HFF-Myc (cell line): ENCODE measurements at regions not wholly inside any gene's neighbourhood (a gene's known extent, or its start where the extent isn't known, plus 50 kb on each side); places are given as distances from the start of the nearest gene placed in this dataset.

Source experiments
- DNase-seq: peaks from one replicate; pipeline ENCODE4 v3.0.0-alpha.2; 2011; ENCODE audit warnings: low read depth; ENCODE audit errors: extremely low read depth
- H3K4me3 ChIP-seq: replicated peaks from 2 replicates; pipeline ENCODE4 v1.5.1; 2011; ENCODE audit warnings: low read depth, mild to moderate bottlenecking, control low read depth, low read length
- TF ChIP-seq, protein P1 (sequence below): IDR thresholded peaks from 2 replicates; pipeline ENCODE4 v1.5.1; 2012; ENCODE audit warnings: mild to moderate bottlenecking, low read depth, low read length, control low read depth; ENCODE audit errors: missing control alignments

DNA sequence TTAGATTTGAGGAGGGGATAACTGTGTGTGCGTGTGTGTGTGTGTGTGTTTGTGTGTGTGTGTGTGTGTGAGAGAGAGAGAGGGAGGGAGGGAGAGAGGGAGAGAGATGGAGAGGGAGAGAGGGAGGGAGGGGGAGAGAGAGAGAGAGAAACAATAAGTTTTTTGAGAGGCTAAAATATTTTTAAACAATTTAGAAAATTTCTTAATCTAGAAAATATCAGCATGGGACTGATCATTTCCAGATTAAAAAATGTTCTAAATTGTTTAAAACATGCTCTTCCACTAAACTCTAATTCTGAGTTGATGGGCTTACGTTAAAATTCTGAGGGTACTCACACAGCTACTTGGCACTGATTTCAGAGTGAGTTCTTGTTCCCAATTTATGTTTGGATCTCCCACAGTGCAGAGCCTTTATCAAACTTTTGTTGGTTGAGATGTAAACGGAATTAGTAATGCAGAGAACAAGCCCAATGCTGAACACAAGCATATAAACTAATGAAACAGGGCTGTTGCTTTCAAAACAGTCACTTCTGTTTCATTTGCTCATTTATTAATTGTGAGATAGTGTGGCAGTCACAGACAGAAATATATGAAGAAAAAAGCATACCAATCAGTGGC is 73.4 kb upstream of the RGS2 start:
- DNase-seq: no peak
- no peak overlapping the region for H3K4me3 ChIP-seq
- TF ChIP-seq, protein P1, sequence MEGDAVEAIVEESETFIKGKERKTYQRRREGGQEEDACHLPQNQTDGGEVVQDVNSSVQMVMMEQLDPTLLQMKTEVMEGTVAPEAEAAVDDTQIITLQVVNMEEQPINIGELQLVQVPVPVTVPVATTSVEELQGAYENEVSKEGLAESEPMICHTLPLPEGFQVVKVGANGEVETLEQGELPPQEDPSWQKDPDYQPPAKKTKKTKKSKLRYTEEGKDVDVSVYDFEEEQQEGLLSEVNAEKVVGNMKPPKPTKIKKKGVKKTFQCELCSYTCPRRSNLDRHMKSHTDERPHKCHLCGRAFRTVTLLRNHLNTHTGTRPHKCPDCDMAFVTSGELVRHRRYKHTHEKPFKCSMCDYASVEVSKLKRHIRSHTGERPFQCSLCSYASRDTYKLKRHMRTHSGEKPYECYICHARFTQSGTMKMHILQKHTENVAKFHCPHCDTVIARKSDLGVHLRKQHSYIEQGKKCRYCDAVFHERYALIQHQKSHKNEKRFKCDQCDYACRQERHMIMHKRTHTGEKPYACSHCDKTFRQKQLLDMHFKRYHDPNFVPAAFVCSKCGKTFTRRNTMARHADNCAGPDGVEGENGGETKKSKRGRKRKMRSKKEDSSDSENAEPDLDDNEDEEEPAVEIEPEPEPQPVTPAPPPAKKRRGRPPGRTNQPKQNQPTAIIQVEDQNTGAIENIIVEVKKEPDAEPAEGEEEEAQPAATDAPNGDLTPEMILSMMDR: no peak

DNA sequence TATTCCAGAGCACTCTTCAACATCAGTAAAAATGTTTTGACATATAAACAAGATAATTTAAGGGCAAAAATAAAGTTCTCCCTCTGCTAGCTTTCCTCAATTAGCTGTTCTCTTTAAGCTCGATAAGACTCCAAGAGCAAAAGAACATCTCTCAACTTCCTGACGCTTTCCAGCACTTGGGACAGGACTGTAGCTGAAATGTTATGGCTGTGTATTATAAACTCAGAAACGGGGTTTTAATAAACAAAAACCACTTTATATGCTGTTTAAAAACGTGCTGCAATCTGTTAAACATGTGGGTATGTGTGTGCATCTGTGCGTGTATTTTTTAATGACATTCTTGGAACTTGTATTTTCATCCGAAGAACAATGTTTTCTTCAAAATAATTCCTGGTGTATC is 71.5 kb upstream of the RGS2 start:
- no peak overlapping the region for H3K4me3 ChIP-seq
- TF ChIP-seq, protein P1: no peak
- no peak for DNase-seq

DNA sequence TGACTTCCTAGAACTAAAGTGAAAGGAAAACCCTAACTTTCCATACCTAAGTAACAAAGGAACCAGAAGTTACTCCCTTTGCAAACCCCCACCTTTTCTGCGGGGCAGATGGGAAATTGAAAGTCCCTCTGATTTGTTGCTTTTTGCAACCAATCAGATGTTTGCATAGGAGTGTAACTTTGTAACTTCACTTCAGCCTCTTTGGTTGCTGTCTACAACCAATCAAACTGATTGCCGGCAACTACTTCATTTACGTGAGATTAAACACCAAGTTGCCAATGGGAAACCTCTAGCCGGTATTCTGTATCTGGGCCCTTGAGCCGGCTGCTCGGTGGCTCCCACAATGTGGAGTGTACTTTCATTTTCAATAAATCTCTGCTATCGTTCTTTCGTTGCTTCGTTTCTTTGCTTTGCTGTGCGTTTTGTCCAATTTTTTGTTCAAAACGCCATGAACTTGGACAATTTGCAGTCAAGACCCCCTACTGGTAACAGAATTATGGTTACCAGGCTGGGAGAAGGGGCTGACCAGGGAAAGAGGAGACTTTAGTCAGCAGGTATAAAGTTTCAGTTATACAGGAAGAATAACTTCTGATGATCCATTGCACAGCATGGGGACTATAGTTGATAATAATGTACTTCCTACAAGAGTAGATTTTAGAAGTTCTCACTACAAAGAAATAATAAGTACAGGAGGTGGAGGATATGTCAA is 69.2 kb upstream of the RGS2 start:
- DNase-seq: no peak
- TF ChIP-seq, protein P1: no peak
- no peak overlapping the region for H3K4me3 ChIP-seq

DNA sequence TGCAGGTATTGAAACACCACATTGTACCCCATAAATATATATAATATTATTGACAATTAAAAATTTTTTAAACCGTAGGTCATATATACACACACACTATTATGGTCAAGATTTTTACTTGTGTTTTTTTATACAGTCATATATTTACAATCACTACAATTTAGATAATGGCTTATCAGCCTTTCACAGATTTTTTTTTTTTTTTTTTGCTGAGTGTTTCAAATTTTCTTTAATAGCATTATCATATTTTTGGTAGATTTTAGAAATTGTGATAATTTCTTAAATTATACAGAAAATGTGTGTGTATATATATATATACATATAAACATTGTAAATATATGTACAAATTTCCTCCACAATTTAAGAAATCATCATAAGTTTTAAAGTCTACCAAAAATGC is 68.6 kb upstream of the RGS2 start:
- DNase-seq: no peak
- TF ChIP-seq, protein P1: no peak

DNA sequence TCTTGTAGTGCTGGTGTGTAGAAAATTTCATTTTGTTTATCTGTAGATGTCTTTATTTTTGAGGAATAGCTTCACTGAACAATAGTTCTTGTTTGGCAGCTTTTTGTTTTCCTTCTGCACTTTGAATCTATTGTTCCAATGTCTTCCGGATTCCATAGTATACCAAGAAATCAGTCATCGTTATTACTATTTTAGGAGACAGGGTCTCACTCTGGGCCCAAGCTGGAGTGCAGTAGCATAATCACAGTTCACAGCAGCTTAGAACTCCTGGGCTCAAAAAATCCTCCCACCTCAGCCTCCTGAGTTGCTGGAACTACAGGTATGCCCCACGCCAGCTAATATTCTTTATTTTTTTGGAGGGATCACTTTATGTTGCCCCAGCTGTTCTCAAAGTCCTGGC is 67.7 kb upstream of the RGS2 start:
- TF ChIP-seq, protein P1: no peak
- H3K4me3 ChIP-seq: no peak overlapping the region
- DNase-seq: no peak

More for the DNA sequence above, 68.6 kb upstream of the RGS2 start:
- H3K4me3 ChIP-seq: no peak overlapping the region

DNA sequence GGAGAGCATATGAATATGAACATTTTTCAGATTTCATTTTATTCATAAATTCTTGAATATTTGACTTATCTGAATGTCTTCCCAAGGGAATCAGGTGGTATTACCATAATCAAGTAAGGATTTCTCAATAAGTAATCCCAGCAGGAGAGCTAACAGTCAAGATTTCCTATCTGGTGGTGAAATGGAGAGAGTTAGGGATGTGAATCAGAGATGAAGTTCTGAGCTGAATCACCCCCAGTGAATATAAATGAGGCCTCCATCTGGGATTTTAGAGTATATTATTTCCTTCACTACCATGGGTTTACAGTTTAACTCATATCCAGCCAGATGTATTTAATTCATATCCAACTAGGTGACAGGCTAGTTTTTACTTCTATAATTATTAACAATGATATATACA is 61.5 kb upstream of the RGS2 start:
- no peak for DNase-seq
- H3K4me3 ChIP-seq: no peak overlapping the region
- TF ChIP-seq, protein P1: no peak
